GM23338 (cell line): ENCODE measurements at regions not wholly inside any gene's neighbourhood (a gene's known extent, or its start where the extent isn't known, plus 50 kb on each side); places are given as distances from the start of the nearest gene placed in this dataset.

Experiments
- CREB1 ChIP-seq: fragments of 250-450 bp; sonication (Bioruptor Pico); IDR thresholded peaks from 2 replicates; pipeline ENCODE4 v1.5.0; 2020; ENCODE audit warnings: low read depth, mild to moderate bottlenecking, moderate library complexity
- EZH2 ChIP-seq: fragments of 200-600 bp; sonication (generic); IDR thresholded peaks from one replicate; pipeline ENCODE4 v1.8.0; 2017; ENCODE audit warnings: antibody characterized with exemption, mild to moderate bottlenecking, low read depth; ENCODE audit not compliant: unreplicated experiment
- EZH2phosphoT487 ChIP-seq: fragments of 200-600 bp; sonication (generic); IDR thresholded peaks from one replicate; pipeline ENCODE4 v1.8.1; 2018; ENCODE audit warnings: antibody characterized with exemption; ENCODE audit not compliant: unreplicated experiment
- POLR2AphosphoS5 ChIP-seq: IDR thresholded peaks from 2 replicates; pipeline ENCODE4 v1.6.1; 2016; ENCODE audit warnings: antibody characterized with exemption, low read depth
- ZNF331 ChIP-seq: fragments of 250-450 bp; sonication (Bioruptor Pico); IDR thresholded peaks from 2 replicates; pipeline ENCODE4 v1.5.0; 2020; ENCODE audit warnings: low read depth, mild to moderate bottlenecking, moderate library complexity
- TF ChIP-seq, protein P1 (sequence below), 2 experiments: fragments of 200-600 bp in 1 of 2; sonication (generic) in 1 of 2; conservative IDR thresholded peaks; 2 replicates each; pipeline versions ENCODE4 v1.5.1 to v1.6.1; 2016 to 2017; ENCODE audit warnings: antibody characterized with exemption in 2 of 2, low read depth in 2 of 2, mild to moderate bottlenecking in 2 of 2, moderate library complexity in 1 of 2

- TF ChIP-seq EZH2phosphoT487 (no peak), CREB1 (CRISPR knock-in tag) (no peak), EZH2 (no peak), ZNF331 (no peak), POLR2AphosphoS5 (no peak)
- TF ChIP-seq, protein P1, sequence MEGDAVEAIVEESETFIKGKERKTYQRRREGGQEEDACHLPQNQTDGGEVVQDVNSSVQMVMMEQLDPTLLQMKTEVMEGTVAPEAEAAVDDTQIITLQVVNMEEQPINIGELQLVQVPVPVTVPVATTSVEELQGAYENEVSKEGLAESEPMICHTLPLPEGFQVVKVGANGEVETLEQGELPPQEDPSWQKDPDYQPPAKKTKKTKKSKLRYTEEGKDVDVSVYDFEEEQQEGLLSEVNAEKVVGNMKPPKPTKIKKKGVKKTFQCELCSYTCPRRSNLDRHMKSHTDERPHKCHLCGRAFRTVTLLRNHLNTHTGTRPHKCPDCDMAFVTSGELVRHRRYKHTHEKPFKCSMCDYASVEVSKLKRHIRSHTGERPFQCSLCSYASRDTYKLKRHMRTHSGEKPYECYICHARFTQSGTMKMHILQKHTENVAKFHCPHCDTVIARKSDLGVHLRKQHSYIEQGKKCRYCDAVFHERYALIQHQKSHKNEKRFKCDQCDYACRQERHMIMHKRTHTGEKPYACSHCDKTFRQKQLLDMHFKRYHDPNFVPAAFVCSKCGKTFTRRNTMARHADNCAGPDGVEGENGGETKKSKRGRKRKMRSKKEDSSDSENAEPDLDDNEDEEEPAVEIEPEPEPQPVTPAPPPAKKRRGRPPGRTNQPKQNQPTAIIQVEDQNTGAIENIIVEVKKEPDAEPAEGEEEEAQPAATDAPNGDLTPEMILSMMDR (conservative IDR thresholded peaks at IDR 0.05; ENCODE audit: low read depth in 2 of 2) = no peak
Observed at GRCh38 chr1:195439661-195440060, 1168.6 kb downstream of the KCNT2 start.
